Skeletal muscle satellite cell (primary cell): ENCODE measurements at regions not wholly inside any gene's neighbourhood (a gene's known extent, or its start where the extent isn't known, plus 50 kb on each side); places are given as distances from the start of the nearest gene placed in this dataset. TPM values are rescaled to one million over a fixed set of nuclear protein-coding genes. Genes with fewer than 3 reads are reported as not detected.
"Not testable (repeated sequence)": the region's sequence is repeated elsewhere in the genome, so short reads cannot be mapped to it uniquely, and the experiment has no call there.

Experiments
- H3K27me3 ChIP-seq: 2 replicates; pipeline ENCODE4 v1.7.0; 2013; ENCODE audit warnings: low read length; ENCODE audit not compliant: control insufficient read depth, insufficient read depth
- H3K36me3 ChIP-seq: 2 replicates; pipeline ENCODE4 v1.7.0; 2013; ENCODE audit warnings: mild to moderate bottlenecking, control low read depth, low read length; ENCODE audit not compliant: insufficient read depth
- H3K4me1 ChIP-seq: 2 replicates; pipeline ENCODE4 v1.7.0; 2013; ENCODE audit warnings: low read length; ENCODE audit not compliant: control insufficient read depth, insufficient read depth
- H3K4me2 ChIP-seq: 2 replicates; pipeline ENCODE4 v1.7.0; 2013; ENCODE audit warnings: mild to moderate bottlenecking, low read length
- H3K4me3 ChIP-seq: 2 replicates; pipeline ENCODE4 v1.7.0; 2013; ENCODE audit warnings: low read length
- H3K9ac ChIP-seq: 2 replicates; pipeline ENCODE4 v1.7.0; 2013; ENCODE audit warnings: mild to moderate bottlenecking, low read depth, low read length, moderate library complexity
- H3K9me3 ChIP-seq: replicated peaks from 2 replicates; pipeline ENCODE4 v1.7.0; 2013; ENCODE audit warnings: mild to moderate bottlenecking, control low read depth, low read length
- small RNA-seq: library from RNA; depleted of rRNA; stranded (forward); fragments of <200 nt; gene quantifications from one replicate; pipeline ENCODE3, GENCODE V24; 2012

DNA sequence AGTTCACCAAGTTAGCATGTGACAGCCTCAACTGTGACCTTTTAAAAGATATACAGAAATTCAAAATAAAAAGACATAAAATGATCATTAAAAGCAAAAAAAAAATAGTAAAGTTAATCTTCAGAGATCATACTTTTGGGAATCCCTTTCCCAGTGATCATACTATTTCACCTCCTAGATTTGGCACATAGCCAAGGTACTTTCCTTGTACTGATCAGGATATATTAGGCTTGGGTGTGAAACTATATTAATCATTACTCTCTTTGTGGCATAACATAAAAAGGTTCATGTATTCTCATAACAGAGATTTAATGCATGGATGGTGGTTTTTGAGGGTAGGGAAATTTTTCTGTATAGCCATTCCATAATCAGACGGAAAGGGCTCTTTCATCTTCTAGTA, 109.6 kb upstream of the ZWINT start:
- Histone ChIP-seq H3K27me3 (no peaks in the 10 kb centered on the region), H3K4me3 (no peak overlapping the region), H3K4me1 (no peaks in the 10 kb centered on the region), H3K9ac (no peak overlapping the region), H3K4me2 (no peak overlapping the region), H3K9me3 (no peaks in the 10 kb centered on the region), H3K36me3 (no peaks in the 10 kb centered on the region)

DNA sequence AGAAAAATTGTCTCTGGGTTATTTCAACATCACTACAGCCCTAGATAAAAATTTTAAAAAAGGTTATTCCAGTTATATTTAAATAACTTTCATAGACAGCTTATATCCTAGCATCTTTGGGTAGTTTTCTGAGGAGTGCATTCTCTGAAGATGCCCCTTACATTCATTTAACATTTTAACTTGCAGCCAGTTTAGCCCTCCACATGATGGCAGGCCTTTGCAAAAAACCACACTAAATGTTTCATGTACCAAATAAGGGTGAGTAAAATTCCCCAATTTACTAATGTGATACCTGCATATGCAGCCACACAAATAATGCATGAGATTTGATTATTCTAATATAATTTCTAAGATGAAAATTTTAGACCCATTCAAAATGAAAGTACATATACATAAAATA, 108.4 kb upstream of the ZWINT start:
- H3K4me1 ChIP-seq: no peaks in the 10 kb centered on the region
- H3K9ac ChIP-seq: no peak overlapping the region
- no peak overlapping the region for H3K4me3 ChIP-seq
- no peaks in the 10 kb centered on the region for H3K27me3 ChIP-seq
- no peaks in the 10 kb centered on the region for H3K36me3 ChIP-seq
- no peak overlapping the region for H3K4me2 ChIP-seq
- no peaks in the 10 kb centered on the region for H3K9me3 ChIP-seq

DNA sequence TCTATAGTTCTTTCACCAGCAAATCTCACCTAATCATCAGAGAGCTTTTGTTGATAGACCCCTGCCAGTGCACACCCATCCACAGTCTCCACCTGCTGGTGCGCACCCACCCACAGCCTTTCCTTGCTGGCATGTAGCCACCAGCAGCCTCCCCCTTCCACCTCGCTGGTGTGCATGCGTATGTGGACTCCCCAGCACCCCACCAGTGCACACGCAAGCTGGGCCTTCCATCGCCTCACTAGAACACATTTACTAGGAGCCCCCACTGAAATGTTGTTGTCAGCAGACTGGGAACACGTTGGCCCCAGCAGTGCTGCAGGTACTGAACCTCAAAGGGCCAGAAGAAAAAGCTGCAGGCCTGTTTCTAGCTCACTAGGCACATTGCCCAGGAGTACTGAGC, 104.9 kb upstream of the ZWINT start:
- no peak overlapping the region for H3K4me2 ChIP-seq
- no peak overlapping the region for H3K9ac ChIP-seq
- no peaks in the 10 kb centered on the region for H3K4me1 ChIP-seq
- no peaks in the 10 kb centered on the region for H3K9me3 ChIP-seq
- no peaks in the 10 kb centered on the region for H3K27me3 ChIP-seq
- H3K36me3 ChIP-seq: no peaks in the 10 kb centered on the region
- no peak overlapping the region for H3K4me3 ChIP-seq

DNA sequence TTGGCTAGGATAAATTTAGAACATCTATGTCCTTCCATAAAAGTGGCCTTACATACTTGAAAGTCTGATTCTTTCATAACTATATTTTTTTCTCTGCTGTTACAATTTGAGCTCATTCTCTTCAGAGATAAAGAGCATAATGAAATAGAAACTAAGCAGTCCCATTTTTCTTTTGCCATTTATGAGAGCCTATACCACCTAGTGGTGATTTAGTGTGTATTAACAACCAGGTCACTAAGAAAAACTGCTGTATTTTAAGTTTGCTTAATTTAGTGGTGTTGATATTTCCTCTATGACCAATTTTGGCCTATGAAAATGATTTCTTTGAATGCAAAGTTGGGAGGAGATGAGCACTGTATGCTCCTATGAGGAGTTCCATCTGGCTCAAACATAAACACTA, 88.7 kb upstream of the ZWINT start:
- Histone ChIP-seq H3K9me3 (no peaks in the 10 kb centered on the region), H3K27me3 (no peaks in the 10 kb centered on the region), H3K4me2 (no peak overlapping the region), H3K4me3 (no peak overlapping the region), H3K4me1 (no peaks in the 10 kb centered on the region), H3K36me3 (no peaks in the 10 kb centered on the region), H3K9ac (no peak overlapping the region)

DNA sequence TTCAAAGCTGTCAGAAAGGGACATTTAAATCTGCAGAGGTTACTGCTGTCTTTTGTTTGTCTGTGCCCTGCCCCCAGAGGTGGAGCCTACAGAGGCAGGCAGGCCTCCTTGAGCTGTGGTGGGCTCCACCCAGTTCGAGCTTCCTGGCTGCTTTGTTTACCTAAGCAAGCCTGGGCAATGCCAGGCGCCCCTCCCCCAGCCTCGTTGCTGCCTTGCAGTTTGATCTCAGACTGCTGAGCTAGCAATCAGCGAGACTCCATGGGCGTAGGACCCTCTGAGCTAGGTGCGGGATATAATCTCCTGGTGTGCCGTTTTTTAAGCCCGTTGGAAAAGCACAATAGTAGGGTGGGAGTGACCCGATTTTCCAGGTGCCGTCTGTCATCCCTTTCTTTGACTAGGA, 86.6 kb upstream of the ZWINT start:
- H3K9ac ChIP-seq, H3K27me3 ChIP-seq, H3K4me2 ChIP-seq, H3K4me3 ChIP-seq, H3K36me3 ChIP-seq, H3K9me3 ChIP-seq, H3K4me1 ChIP-seq: not testable (repeated sequence)

DNA sequence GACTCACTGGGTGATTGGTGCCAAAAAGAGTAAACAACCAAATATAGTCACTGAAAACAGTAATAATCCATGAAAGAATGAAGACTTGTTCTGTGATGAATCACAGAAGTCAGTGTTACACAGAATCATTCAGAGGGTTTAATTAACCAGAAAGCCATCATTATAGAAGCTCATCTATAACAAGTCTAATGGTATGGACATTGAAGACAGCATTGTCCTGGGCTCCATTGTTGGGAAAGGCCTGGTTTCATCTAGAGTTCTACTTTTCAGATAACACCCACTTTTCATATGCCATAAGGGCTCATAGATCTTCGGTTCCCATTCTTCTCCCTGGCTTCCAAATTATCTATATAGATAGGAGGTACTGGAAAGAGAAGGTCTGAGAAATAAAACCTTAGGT, 80.3 kb upstream of the ZWINT start:
- not testable (repeated sequence) for H3K4me1 ChIP-seq, H3K9ac ChIP-seq, H3K9me3 ChIP-seq, H3K4me2 ChIP-seq, H3K4me3 ChIP-seq, H3K27me3 ChIP-seq, H3K36me3 ChIP-seq

Small RNA genes in the stretch of these regions (small RNA-seq; reads per million reads assigned to genes)
- gene AL731534.1 (not detected), gene MIR3924 (not detected), gene RF01299 (0.21 reads per million)
